ENCODE measurements at regions not wholly inside any gene's neighbourhood (a gene's known extent, or its start where the extent isn't known, plus 50 kb on each side); places are given as distances from the start of the nearest gene placed in this dataset.

GRCh38 chr15:93816815-93817214 lies 414.5 kb upstream of the MCTP2 start:
- TF ChIP-seq, protein P1, sequence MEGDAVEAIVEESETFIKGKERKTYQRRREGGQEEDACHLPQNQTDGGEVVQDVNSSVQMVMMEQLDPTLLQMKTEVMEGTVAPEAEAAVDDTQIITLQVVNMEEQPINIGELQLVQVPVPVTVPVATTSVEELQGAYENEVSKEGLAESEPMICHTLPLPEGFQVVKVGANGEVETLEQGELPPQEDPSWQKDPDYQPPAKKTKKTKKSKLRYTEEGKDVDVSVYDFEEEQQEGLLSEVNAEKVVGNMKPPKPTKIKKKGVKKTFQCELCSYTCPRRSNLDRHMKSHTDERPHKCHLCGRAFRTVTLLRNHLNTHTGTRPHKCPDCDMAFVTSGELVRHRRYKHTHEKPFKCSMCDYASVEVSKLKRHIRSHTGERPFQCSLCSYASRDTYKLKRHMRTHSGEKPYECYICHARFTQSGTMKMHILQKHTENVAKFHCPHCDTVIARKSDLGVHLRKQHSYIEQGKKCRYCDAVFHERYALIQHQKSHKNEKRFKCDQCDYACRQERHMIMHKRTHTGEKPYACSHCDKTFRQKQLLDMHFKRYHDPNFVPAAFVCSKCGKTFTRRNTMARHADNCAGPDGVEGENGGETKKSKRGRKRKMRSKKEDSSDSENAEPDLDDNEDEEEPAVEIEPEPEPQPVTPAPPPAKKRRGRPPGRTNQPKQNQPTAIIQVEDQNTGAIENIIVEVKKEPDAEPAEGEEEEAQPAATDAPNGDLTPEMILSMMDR (IDR thresholded peaks at IDR 0.05; ENCODE audit: control extremely low read depth in 1 of 3, insufficient read depth in 1 of 3, low read depth in 1 of 3, low read length in 3 of 3) = no peak
- no peak for TF ChIP-seq RNF2 (IDR thresholded peaks at IDR 0.05; ENCODE audit: borderline replicate concordance, low read depth, low read length, missing control alignments, poor library complexity, severe bottlenecking)

Data from H1 (cell line).